Large intestine (tissue), 3 donors: ENCODE measurements at regions not wholly inside any gene's neighbourhood (a gene's known extent, or its start where the extent isn't known, plus 50 kb on each side); places are given as distances from the start of the nearest gene placed in this dataset.

Source experiments
- DNase-seq, 2 donors: peaks; one replicate each; pipeline versions ENCODE4 v3.0.0 to v3.0.0-alpha.2; 2013
- H3K27ac ChIP-seq: one replicate; pipeline ENCODE4 v1.5.1; 2013; ENCODE audit warnings: low read length
- H3K27me3 ChIP-seq: 2 replicates; pipeline ENCODE4 v1.6.1; 2013; ENCODE audit warnings: low read length; ENCODE audit not compliant: control insufficient read depth, insufficient read depth
- H3K36me3 ChIP-seq: 2 replicates; pipeline ENCODE4 v1.6.1; 2013; ENCODE audit warnings: low read length; ENCODE audit not compliant: control insufficient read depth, insufficient read depth
- H3K4me1 ChIP-seq: one replicate; pipeline ENCODE4 v1.6.1; 2013; ENCODE audit warnings: low read length; ENCODE audit not compliant: control insufficient read depth, insufficient read depth
- H3K4me3 ChIP-seq: one replicate; pipeline ENCODE4 v1.5.1; 2013; ENCODE audit warnings: low read length
- H3K9me3 ChIP-seq: one replicate; pipeline ENCODE4 v1.6.1; 2013; ENCODE audit warnings: mild to moderate bottlenecking, low read depth, low read length, moderate library complexity; ENCODE audit not compliant: control insufficient read depth
- WGBS: methylation state at CpG from one replicate; pipeline ENCODE4 v1.1.5; 2013; ENCODE audit warnings: low lambda C conversion rate; ENCODE audit not compliant: insufficient coverage; 5-methylcytosine and 5-hydroxymethylcytosine counted together

DNA sequence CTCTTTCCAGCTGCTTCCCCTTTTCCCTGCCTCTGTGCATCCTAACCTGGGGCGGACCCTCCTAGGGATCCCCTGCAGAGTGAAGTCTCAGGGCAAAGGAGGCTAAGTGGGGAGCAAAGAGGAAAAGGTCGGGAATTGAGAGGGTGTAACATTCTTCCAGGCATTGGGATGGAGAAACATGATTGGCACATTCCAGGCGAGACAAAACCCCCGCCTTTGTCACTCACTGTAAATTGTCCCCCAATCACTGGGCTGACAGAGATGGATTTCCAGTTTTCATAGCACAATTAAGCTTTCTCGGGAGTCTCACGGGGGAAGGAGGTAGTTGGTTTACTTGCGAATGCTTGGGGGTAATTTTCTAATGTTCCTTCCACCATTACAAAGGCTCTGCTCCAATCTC lies 74.9 kb downstream of the MIAT start:
- no CpG with 5 or more reads among the region's 7 CpGs for WGBS
- Histone ChIP-seq H3K27me3 (no peaks in the 10 kb centered on the region), H3K36me3 (peaks cover 8% of the 10 kb centered on the region), H3K4me1 (no peaks in the 10 kb centered on the region), H3K4me3 (no peak overlapping the region), H3K27ac (no peak overlapping the region), H3K9me3 (no peaks in the 10 kb centered on the region)
- DNase-seq: no peak

DNA sequence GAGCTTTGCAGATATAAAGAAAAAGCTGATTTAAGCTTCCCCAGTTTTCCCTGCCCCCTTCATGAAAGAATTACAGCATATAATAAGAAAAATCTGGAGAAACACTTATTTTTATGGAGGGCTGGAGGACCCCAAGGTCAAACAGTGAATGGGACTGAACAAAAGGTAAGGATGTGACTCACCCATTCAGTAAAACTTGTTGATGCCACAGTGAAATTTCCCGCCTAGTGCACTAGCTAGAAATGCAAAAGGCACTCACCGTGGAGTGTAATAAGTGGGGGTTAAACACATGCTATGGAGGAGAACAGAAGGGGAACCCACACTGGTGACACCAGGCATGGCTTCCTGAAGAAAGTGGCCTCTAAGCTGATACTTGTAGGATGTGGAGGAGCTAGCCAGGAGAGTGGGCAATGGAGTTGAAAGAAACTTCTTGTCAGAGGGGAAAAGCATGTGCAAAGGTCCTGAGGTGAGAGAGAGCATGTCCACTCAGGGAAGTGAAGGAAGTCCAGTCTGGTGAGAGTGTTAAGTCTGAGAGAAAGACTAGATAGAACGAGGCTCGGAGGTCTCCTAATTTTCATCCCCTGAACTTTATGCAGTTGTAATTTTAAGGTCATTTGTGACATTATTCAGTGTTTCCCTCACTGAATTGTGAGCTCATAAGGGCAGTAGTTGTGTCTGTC lies 77.1 kb downstream of the MIAT start:
- H3K36me3 ChIP-seq: peaks cover 6% of the 10 kb centered on the region
- H3K27me3 ChIP-seq: no peaks in the 10 kb centered on the region
- WGBS: no CpG with 5 or more reads among the region's 4 CpGs
- no peak overlapping the region for H3K27ac ChIP-seq
- no peak for DNase-seq
- no peaks in the 10 kb centered on the region for H3K9me3 ChIP-seq
- H3K4me3 ChIP-seq: no peak overlapping the region
- H3K4me1 ChIP-seq: no peaks in the 10 kb centered on the region

DNA sequence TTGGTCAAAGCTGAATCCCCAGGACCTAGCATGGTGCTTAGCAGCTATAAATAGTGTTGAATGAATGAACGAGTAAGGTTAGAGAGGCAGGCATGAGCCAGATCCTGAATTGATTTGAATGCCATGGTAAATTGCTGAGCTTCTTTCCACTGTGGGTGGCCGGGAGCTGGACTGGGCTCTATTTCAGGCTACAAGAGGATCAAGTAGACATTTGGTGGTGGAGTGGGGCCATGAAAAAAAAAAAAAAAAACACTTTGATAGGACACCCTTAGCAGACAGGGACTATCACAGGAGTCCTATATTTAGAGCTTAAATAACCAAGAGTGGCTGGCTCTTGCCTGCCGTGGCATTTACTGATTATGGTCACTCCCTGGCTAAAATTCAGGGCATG lies 77.6 kb downstream of the MIAT start:
- no peak for DNase-seq
- Histone ChIP-seq H3K36me3 (peaks cover 6% of the 10 kb centered on the region), H3K9me3 (no peaks in the 10 kb centered on the region), H3K27ac (no peak overlapping the region), H3K27me3 (no peaks in the 10 kb centered on the region), H3K4me3 (no peak overlapping the region), H3K4me1 (no peaks in the 10 kb centered on the region)
- no CpG with 5 or more reads among the region's 3 CpGs for WGBS

DNA sequence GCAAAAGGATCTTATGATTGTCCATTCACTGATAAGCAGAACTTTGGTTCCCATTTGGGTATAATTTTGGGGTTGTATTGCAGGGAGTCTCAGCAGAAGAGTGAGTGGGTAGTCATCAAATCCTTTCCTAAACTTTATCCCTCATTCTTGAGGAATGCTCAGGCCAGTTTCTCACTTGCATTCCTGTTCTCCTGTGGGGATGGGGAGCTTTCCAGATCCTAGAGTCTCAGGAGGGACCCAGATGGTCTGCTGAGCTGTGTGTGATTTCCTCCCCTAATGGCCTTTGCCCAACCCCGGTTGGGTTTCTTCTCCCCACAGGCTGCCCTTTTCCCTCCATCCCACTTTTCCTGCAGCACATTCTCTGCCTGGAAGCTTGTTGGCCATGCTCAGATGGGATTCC lies 79.9 kb downstream of the MIAT start:
- WGBS: no CpG with 5 or more reads among the region's 1 CpG
- no peaks in the 10 kb centered on the region for H3K9me3 ChIP-seq
- no peak for DNase-seq
- H3K36me3 ChIP-seq: peaks cover 4% of the 10 kb centered on the region
- no peaks in the 10 kb centered on the region for H3K27me3 ChIP-seq
- no peak overlapping the region for H3K4me3 ChIP-seq
- no peaks in the 10 kb centered on the region for H3K4me1 ChIP-seq
- no peak overlapping the region for H3K27ac ChIP-seq

DNA sequence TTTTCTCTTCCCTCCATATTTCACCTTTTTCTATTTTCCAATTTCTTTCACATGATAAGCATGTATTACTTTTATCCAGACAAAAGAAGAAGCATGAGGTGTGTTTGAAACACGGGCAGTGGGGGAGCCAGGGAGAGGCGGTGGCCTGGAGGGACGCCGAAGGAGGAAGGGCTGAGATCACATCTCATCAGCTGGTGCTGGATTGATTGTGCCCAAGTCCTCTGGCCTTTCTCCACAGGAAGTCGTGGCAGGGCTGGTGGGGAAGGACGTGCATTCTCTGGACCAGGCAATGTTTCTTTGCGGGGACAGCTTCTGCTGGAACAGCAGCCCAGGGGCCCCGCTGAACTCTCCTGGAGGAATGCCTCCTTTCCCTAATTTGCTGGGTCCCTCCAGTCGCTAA lies 82.9 kb downstream of the MIAT start:
- no CpG with 5 or more reads among the region's 9 CpGs for WGBS

DNA sequence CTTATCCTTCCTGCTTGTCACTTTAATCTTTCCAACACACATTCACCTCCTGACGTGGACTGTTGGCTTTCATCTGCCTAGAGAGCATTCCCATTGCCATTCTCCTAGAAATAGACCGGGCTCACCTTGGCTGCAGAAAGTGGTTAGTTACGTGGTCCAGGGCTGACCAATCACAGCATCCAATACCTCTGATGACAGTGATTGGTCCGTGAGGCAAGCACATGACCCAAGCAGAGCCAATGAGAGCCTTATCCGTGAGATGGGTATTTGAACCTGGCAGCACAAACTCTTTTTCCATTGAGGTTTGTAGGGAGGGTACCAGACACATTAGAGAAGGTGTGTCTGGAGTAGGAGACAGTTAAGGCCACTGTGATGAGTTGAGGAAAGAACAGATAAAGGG lies 85.8 kb downstream of the MIAT start:
- no peak for DNase-seq
- peaks cover 3% of the 10 kb centered on the region for H3K4me1 ChIP-seq
- H3K27me3 ChIP-seq: no peaks in the 10 kb centered on the region
- no CpG with 5 or more reads among the region's 5 CpGs for WGBS
- H3K4me3 ChIP-seq: no peak overlapping the region
- H3K27ac ChIP-seq: no peak overlapping the region
- H3K36me3 ChIP-seq: no peaks in the 10 kb centered on the region
- no peaks in the 10 kb centered on the region for H3K9me3 ChIP-seq

More for the DNA sequence above, 82.9 kb downstream of the MIAT start:
- H3K27me3 ChIP-seq: no peaks in the 10 kb centered on the region
- H3K27ac ChIP-seq: no peak overlapping the region
- no peaks in the 10 kb centered on the region for H3K36me3 ChIP-seq
- H3K4me3 ChIP-seq: no peak overlapping the region
- no peaks in the 10 kb centered on the region for H3K9me3 ChIP-seq
- DNase-seq: no peak
- no peaks in the 10 kb centered on the region for H3K4me1 ChIP-seq

DNA sequence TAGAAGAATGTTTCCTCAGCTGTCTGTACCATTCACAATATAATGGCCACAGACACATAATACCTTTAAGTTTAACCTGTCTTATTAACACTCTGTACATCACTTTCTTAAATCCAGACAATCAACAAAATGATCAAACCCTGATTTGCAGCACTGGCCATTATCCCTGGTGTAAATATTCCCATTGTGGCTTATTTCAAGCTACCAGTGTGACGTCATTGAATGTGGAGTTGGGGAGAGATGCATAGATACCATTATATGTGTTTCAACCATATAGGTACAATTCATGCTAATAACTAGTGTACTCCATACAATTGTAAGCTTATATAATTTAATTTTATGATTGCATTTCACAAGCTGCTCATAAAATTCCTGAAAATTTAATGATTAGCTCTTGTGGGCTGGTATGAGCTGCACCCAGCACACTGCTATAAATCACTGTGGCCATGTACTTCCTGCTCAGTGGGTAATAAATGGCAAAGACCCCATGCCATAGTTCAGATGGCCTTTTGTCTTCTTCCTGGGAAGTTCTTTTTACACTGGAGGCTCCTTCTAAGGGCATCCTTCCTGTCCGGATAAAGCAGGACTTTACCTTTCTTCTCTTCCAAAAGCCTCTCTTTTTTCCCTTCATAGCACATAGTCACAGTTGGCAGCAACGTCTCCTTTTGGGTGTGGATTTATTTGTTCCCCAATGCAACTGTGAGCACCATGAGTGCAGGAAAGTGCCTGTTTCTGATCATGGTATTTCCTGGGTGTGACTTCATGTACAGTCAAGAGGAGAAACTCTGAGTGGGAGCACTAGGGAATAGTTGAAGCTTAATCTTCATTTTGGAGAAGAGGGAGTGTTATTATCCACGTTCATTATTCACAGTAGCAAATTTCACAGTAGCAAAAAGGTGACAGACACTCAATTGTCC lies 87.8 kb downstream of the MIAT start:
- Histone ChIP-seq H3K4me3 (no peak overlapping the region), H3K36me3 (no peaks in the 10 kb centered on the region), H3K27ac (no peak overlapping the region), H3K4me1 (peaks cover 3% of the 10 kb centered on the region), H3K27me3 (no peaks in the 10 kb centered on the region), H3K9me3 (no peaks in the 10 kb centered on the region)
- 53% methylated on average over 3 of the region's 4 CpGs for WGBS
- peak; percentile 7 to 63 for DNase-seq

DNA sequence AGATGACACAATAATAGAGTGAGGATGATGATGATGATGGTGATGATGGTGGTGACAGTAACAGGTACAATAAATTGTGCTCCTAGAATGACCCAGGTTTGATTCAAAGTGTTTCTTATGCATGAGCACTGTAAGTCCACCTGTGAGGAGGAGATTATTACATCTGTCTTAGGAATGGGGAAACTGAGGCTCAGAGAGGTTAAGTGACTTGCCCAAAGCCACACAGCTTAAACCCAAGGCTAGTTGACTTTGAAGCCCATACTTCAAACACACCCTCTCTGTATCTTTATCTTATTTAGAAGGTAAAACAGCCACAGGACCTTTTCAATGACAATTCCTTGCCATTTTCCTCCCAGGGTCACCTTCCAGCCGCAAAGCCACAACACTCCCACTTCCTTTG lies 88.9 kb downstream of the MIAT start:
- H3K9me3 ChIP-seq: no peaks in the 10 kb centered on the region
- H3K4me3 ChIP-seq: no peak overlapping the region
- DNase-seq: no peak
- H3K27me3 ChIP-seq: no peaks in the 10 kb centered on the region
- H3K27ac ChIP-seq: no peak overlapping the region
- H3K4me1 ChIP-seq: peaks cover 3% of the 10 kb centered on the region
- no CpG with 5 or more reads among the region's 1 CpG for WGBS
- H3K36me3 ChIP-seq: no peaks in the 10 kb centered on the region

DNA sequence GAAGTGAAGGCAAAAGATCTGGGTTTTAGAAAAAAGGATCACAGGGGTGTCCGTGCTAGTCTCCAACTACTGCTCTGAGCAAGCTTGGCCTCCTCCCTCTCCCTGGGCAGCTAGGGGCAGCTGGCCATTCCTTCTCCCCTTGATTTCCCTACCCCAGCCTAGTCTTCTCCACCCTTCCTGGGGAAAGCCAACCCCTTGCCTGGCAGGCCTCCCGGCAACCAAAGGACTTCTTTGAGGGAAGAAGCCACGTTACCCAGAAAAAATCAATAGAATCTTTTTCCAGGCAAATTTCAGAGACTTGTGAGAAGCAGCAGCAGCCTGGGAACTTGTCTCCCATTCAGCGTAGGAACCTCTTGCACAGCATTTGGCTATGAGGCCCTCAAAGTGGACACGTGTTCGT lies 91.5 kb downstream of the MIAT start:
- no peaks in the 10 kb centered on the region for H3K36me3 ChIP-seq
- no peak overlapping the region for H3K27ac ChIP-seq
- no peak for DNase-seq
- H3K4me1 ChIP-seq: peaks cover 3% of the 10 kb centered on the region
- WGBS: 40% methylated on average over 1 of the region's 6 CpGs
- H3K9me3 ChIP-seq: no peaks in the 10 kb centered on the region
- no peak overlapping the region for H3K4me3 ChIP-seq
- H3K27me3 ChIP-seq: no peaks in the 10 kb centered on the region

DNA sequence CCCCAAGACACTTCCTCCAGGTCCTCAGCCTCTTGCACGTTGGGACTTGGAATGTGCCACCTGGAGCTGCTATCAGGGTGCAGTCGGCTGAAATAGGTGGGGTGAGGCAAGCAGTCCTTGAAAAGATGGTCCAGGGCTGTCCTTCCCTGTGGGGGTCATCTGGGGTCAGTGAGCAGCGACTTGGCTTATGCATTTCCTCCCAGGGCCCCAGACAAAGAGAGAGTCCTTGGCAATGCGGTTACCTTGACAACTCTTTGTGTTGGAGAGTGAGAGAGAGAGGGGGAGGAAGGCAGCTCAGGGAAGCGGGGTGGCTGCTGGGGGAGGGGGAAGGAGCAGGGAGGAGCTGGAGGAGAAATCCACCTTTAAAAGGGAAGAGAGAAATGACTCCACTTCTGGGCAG lies 93.8 kb downstream of the MIAT start:
- no CpG with 5 or more reads among the region's 5 CpGs for WGBS
- Histone ChIP-seq H3K36me3 (no peaks in the 10 kb centered on the region), H3K27me3 (no peaks in the 10 kb centered on the region), H3K4me1 (no peaks in the 10 kb centered on the region), H3K27ac (no peak overlapping the region), H3K4me3 (no peak overlapping the region), H3K9me3 (no peaks in the 10 kb centered on the region)
- peak in 1 of 2 donors; percentile 12 for DNase-seq
